NB4 (cell line): ENCODE measurements at regions not wholly inside any gene's neighbourhood (a gene's known extent, or its start where the extent isn't known, plus 50 kb on each side); places are given as distances from the start of the nearest gene placed in this dataset.

ENCODE experiments used
- DNase-seq: peaks from one replicate; pipeline ENCODE4 v3.0.0; 2010; ENCODE audit warnings: low read depth
- H3K4me3 ChIP-seq: one replicate; pipeline ENCODE4 v1.5.1; 2011; ENCODE audit warnings: mild to moderate bottlenecking, low read depth, low read length, moderate library complexity
- CTCF ChIP-seq: IDR thresholded peaks from one replicate; pipeline ENCODE4 v1.5.1; 2012; ENCODE audit warnings: low read depth, low read length
- MYC ChIP-seq: IDR thresholded peaks from 2 replicates; pipeline ENCODE4 v1.6.1; 2011; ENCODE audit warnings: low read depth, low read length
- POLR2A ChIP-seq: IDR thresholded peaks from 2 replicates; pipeline ENCODE4 v1.6.1; 2011; ENCODE audit warnings: mild to moderate bottlenecking; ENCODE audit not compliant: insufficient read length; ENCODE audit errors: extremely low read depth
- TF ChIP-seq, protein P1 (sequence below): IDR thresholded peaks from 2 replicates; pipeline ENCODE4 v1.6.1; 2011; ENCODE audit warnings: low read depth, low read length

DNA sequence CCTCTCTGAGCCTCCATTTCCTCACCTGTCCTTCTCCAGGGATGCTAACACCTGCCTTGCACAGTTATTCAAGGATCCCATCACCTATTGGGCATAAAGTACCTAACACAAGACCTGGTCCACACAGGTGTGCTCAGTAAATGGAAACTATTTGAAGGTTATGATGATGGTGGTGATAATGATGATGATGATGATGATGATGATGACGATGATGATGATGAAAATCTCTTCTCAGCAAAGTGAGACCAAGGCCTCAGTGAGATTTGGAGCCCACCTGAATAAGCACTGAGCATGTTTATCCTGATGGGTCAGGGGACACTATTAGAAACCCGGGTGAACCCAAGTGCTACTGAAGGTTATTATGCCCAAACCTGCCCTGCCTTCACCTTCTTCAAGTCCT, 100.7 kb downstream of the DMRTA2 start:
- no peak overlapping the region for H3K4me3 ChIP-seq
- no peak for DNase-seq
- TF ChIP-seq MYC (no peak), POLR2A (no peak), CTCF (no peak)
- TF ChIP-seq, protein P1, sequence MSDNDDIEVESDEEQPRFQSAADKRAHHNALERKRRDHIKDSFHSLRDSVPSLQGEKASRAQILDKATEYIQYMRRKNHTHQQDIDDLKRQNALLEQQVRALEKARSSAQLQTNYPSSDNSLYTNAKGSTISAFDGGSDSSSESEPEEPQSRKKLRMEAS, result no peak

- H3K4me3 ChIP-seq, result no peak overlapping the region
- DNase-seq, result no peak
- no peak for TF ChIP-seq POLR2A
- TF ChIP-seq CTCF, result no peak
- no peak for TF ChIP-seq MYC
- TF ChIP-seq, protein P1, result no peak
Measured at GRCh38 chr1:50318428-50318827, 104.8 kb downstream of the DMRTA2 start.

DNA sequence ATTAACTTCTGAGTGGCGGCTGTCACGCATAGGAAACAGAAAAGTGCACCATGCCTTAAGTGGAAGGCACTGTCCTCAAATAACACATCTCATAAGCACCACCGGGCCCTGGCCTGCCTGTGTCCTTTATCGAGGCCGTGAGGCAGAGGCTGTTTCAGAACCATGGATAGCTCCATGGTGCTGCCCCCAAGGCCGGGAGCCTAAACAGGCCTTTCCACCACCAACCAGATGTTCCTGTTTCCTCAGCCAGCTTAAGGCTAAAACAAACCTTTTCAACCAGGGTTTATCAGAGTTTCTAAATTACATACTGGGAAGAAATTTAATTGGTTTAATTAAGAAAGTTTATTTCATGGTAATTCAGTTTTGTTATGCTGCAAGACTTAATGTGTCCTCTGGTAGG, 114.4 kb downstream of the DMRTA2 start:
- DNase-seq, result peak; percentile 62
- TF ChIP-seq CTCF, result no peak
- no peak for TF ChIP-seq POLR2A
- TF ChIP-seq MYC, result peak; percentile 24; the same call in 1 of the 2 replicates
- TF ChIP-seq, protein P1, result peak; percentile 14; the same call in 1 of the 2 replicates
- H3K4me3 ChIP-seq, result no peak overlapping the region

DNA sequence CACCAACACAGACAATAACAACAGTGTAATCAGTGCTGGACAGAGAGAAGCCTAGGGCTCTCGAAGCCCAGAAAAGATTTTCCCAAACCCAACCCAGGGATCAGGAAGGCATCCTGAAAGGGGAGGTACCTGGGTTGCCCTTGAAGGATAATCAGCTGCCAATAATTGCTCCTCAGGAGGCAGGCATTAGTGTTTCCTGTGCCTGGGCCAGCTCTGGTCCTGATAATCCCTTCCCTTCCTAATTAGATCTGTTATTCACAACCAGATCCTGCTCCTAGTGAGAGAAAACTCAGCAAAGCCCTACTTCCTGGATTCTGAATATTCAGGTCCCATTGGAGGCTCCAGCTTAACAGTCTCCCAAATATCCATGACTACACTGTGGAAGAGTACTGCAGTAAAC, 117.4 kb downstream of the DMRTA2 start:
- no peak for TF ChIP-seq POLR2A
- no peak for TF ChIP-seq CTCF
- no peak for TF ChIP-seq MYC
- TF ChIP-seq, protein P1, result no peak
- no peak overlapping the region for H3K4me3 ChIP-seq
- no peak for DNase-seq

GRCh38 chr1:50300297-50300696, 122.9 kb downstream of the DMRTA2 start:
- no peak overlapping the region for H3K4me3 ChIP-seq
- TF ChIP-seq POLR2A (no peak), MYC (no peak), CTCF (no peak)
- TF ChIP-seq, protein P1, result no peak
- DNase-seq, result no peak

- no peak overlapping the region for H3K4me3 ChIP-seq
- no peak for DNase-seq
- TF ChIP-seq MYC (no peak), POLR2A (no peak)
Measured at GRCh38 chr1:50295566-50295965, 127.7 kb downstream of the DMRTA2 start.
